ENCODE measurements at regions not wholly inside any gene's neighbourhood (a gene's known extent, or its start where the extent isn't known, plus 50 kb on each side); places are given as distances from the start of the nearest gene placed in this dataset.

GRCh38 chr18:40055262-40055661 lies 1899.8 kb upstream of the PIK3C3 start:
- DNase-seq (ENCODE audit: low read depth): no peak

GRCh38 chr18:40049716-40050115 lies 1905.3 kb upstream of the PIK3C3 start:
- DNase-seq (ENCODE audit: low read depth): no peak

GRCh38 chr18:40048886-40049650 lies 1906.0 kb upstream of the PIK3C3 start:
- no peak for DNase-seq (ENCODE audit: low read depth)

- DNase-seq (ENCODE audit: low read depth): no peak
Observed at GRCh38 chr18:40048253-40048652, 1906.8 kb upstream of the PIK3C3 start.

GRCh38 chr18:40046596-40046995 lies 1908.4 kb upstream of the PIK3C3 start:
- no peak for DNase-seq (ENCODE audit: low read depth)

- no peak for DNase-seq (ENCODE audit: low read depth)
Observed at GRCh38 chr18:40041951-40042350, 1913.1 kb upstream of the PIK3C3 start.

GRCh38 chr18:40040574-40040973 lies 1914.5 kb upstream of the PIK3C3 start:
- DNase-seq (ENCODE audit: low read depth): no peak

- DNase-seq (ENCODE audit: low read depth): no peak
Observed at GRCh38 chr18:40037356-40037755, 1917.7 kb upstream of the PIK3C3 start.

- no peak for DNase-seq (ENCODE audit: low read depth)
Observed at GRCh38 chr18:40036861-40037260, 1918.2 kb upstream of the PIK3C3 start.

GRCh38 chr18:40035966-40036365 lies 1919.1 kb upstream of the PIK3C3 start:
- no peak for DNase-seq (ENCODE audit: low read depth)

GRCh38 chr18:40032076-40032475 lies 1923.0 kb upstream of the PIK3C3 start:
- DNase-seq (ENCODE audit: low read depth): no peak

GRCh38 chr18:40031435-40031834 lies 1923.6 kb upstream of the PIK3C3 start:
- DNase-seq (ENCODE audit: low read depth): no peak

GRCh38 chr18:40019797-40020392 lies 1935.1 kb upstream of the PIK3C3 start:
- DNase-seq (ENCODE audit: low read depth): no peak

GRCh38 chr18:40018266-40018665 lies 1936.8 kb upstream of the PIK3C3 start:
- DNase-seq (ENCODE audit: low read depth): no peak

- DNase-seq (ENCODE audit: low read depth): no peak
Observed at GRCh38 chr18:40017021-40017420, 1938.0 kb upstream of the PIK3C3 start.

GRCh38 chr18:40016405-40016804 lies 1938.6 kb upstream of the PIK3C3 start:
- DNase-seq (ENCODE audit: low read depth): no peak

- DNase-seq (ENCODE audit: low read depth): no peak
Observed at GRCh38 chr18:40013001-40013609, 1941.9 kb upstream of the PIK3C3 start.

GRCh38 chr18:40011201-40011600 lies 1943.8 kb upstream of the PIK3C3 start:
- no peak for DNase-seq (ENCODE audit: low read depth)

- DNase-seq (ENCODE audit: low read depth): no peak
Observed at GRCh38 chr18:40006634-40007033, 1948.4 kb upstream of the PIK3C3 start.

GRCh38 chr18:40004246-40004645 lies 1950.8 kb upstream of the PIK3C3 start:
- no peak for DNase-seq (ENCODE audit: low read depth)

- no peak for DNase-seq (ENCODE audit: low read depth)
Observed at GRCh38 chr18:39998317-39998716, 1956.7 kb upstream of the PIK3C3 start.

- no peak for DNase-seq (ENCODE audit: low read depth)
Observed at GRCh38 chr18:39994498-39994897, 1960.5 kb upstream of the PIK3C3 start.

- DNase-seq (ENCODE audit: low read depth): no peak
Observed at GRCh38 chr18:39991696-39992265, 1963.3 kb upstream of the PIK3C3 start.

Measured in activated T-helper 9 cell treated with anti-CD3 and anti-CD28 coated beads, Interleukin-2, amount 50 U/mL, for 16 hours (primary cell).